GM18498 (cell line): ENCODE measurements at regions not wholly inside any gene's neighbourhood (a gene's known extent, or its start where the extent isn't known, plus 50 kb on each side); places are given as distances from the start of the nearest gene placed in this dataset.
"Not testable (repeated sequence)": the region's sequence is repeated elsewhere in the genome, so short reads cannot be mapped to it uniquely, and the experiment has no call there.

Experiments used
- ATAC-seq: cut with Tn5 transposase; IDR thresholded peaks from one replicate; pipeline ENCODE4 v1.9.1; 2021; ENCODE audit warnings: mild to moderate bottlenecking, moderate library complexity; ENCODE audit not compliant: unreplicated experiment

GRCh38 chr17:47066841-47067682 is 88.0 kb upstream of the RPRML start:
- peak; percentile 83 for ATAC-seq

GRCh38 chr17:47066095-47066494 is 87.0 kb upstream of the RPRML start:
- ATAC-seq: no peak

- no peak for ATAC-seq
Measured at GRCh38 chr17:47064684-47065083, 85.6 kb upstream of the RPRML start.

- no peak for ATAC-seq
Measured at GRCh38 chr17:47063475-47063874, 84.4 kb upstream of the RPRML start.

- ATAC-seq: not testable (repeated sequence)
Measured at GRCh38 chr17:47062851-47063250, 83.8 kb upstream of the RPRML start.

- not testable (repeated sequence) for ATAC-seq
Measured at GRCh38 chr17:47060005-47060404, 81.0 kb upstream of the RPRML start.

- ATAC-seq: no peak
Measured at GRCh38 chr17:47057830-47058229, 78.8 kb upstream of the RPRML start.

GRCh38 chr17:47057279-47057678 is 78.2 kb upstream of the RPRML start:
- ATAC-seq: not testable (repeated sequence)

GRCh38 chr17:47056687-47057086 is 77.6 kb upstream of the RPRML start:
- not testable (repeated sequence) for ATAC-seq
